H1 (cell line): ENCODE measurements at regions not wholly inside any gene's neighbourhood (a gene's known extent, or its start where the extent isn't known, plus 50 kb on each side); places are given as distances from the start of the nearest gene placed in this dataset.
A peak's percentile ranks its signal among the peaks of the same experiment; 100 is the strongest.

Experiments used
- CTCF ChIA-PET: fragments of 300-600 bp; sonication (Branson Sonifier 250); formaldehyde crosslinking; loops from one replicate; lab custom pipeline; 2021; ENCODE audit not compliant: partially characterized antibody; lab: Charles Lee
- POLR2A ChIA-PET: fragments of 300-600 bp; sonication (Branson Sonifier 250); formaldehyde crosslinking; loops from one replicate; lab custom pipeline; 2021; ENCODE audit warnings: inconsistent platforms; ENCODE audit not compliant: partially characterized antibody; lab: Charles Lee
- DNase-seq, 2 experiments: peaks; one replicate each; pipeline versions ENCODE4 v3.0.0 to v3.0.0-alpha.2; 2010 to 2022; ENCODE audit warnings: low spot score in 2 of 2, low read depth in 1 of 2, mixed read lengths in 1 of 2
- FAIRE-seq: peaks from 2 replicates; lab custom pipeline; 2011; peaks lifted over from hg19 to GRCh38; lab: Jason Lieb, UNC
- H2AFZ ChIP-seq: 2 replicates; pipeline ENCODE4 v1.8.1; 2012; ENCODE audit warnings: low read length, inconsistent platforms
- H2AK5ac ChIP-seq: 2 replicates; pipeline ENCODE4 v1.6.1; 2013; ENCODE audit warnings: low read depth, low read length
- H2BK120ac ChIP-seq: replicated peaks from 2 replicates; pipeline ENCODE3; 2013; ENCODE audit warnings: low read depth, low read length, inconsistent platforms
- H2BK12ac ChIP-seq: 2 replicates; pipeline ENCODE4 v1.6.1; 2013; ENCODE audit warnings: low read depth, low read length
- H2BK15ac ChIP-seq: 2 replicates; pipeline ENCODE4 v1.6.1; 2013; ENCODE audit warnings: low read length
- H2BK20ac ChIP-seq: 2 replicates; pipeline ENCODE4 v1.6.1; 2013; ENCODE audit warnings: low read length
- H2BK5ac ChIP-seq: 2 replicates; pipeline ENCODE4 v1.6.1; 2013; ENCODE audit warnings: low read depth, low read length
- H3K14ac ChIP-seq: 2 replicates; pipeline ENCODE4 v1.6.1; 2013; ENCODE audit warnings: inconsistent platforms; ENCODE audit not compliant: insufficient read length
- H3K18ac ChIP-seq: 2 replicates; pipeline ENCODE4 v1.6.1; 2013; ENCODE audit warnings: low read length; ENCODE audit errors: extremely low read depth
- H3K23ac ChIP-seq: 2 replicates; pipeline ENCODE4 v1.6.1; 2013; ENCODE audit warnings: inconsistent platforms; ENCODE audit not compliant: insufficient read length
- H3K23me2 ChIP-seq: 2 replicates; pipeline ENCODE4 v1.6.1; 2013; ENCODE audit warnings: low read depth, low read length
- H3K27ac ChIP-seq: 2 replicates; pipeline ENCODE4 v1.6.1; 2011; ENCODE audit warnings: low read depth, low read length, inconsistent platforms
- H3K27me3 ChIP-seq, 4 experiments: replicated peaks in 1 of 4; 1 replicate in 1 of 4; 2 replicates in 3 of 4; pipeline versions ENCODE4 v1.6.1 to v1.8.1; 2011 to 2013; ENCODE audit warnings: low read length in 3 of 4, mild to moderate bottlenecking in 3 of 4, inconsistent platforms in 2 of 4, mixed read lengths in 2 of 4, moderate library complexity in 1 of 4; ENCODE audit not compliant: control insufficient read depth in 3 of 4, insufficient read depth in 3 of 4; ENCODE audit errors: extremely low read depth in 1 of 4
- H3K36me3 ChIP-seq, 4 experiments: 2 replicates each; pipeline versions ENCODE4 v1.6.1 to v1.8.1; 2011 to 2013; ENCODE audit warnings: mild to moderate bottlenecking in 4 of 4, low read length in 3 of 4, moderate library complexity in 2 of 4, control low read depth in 1 of 4, inconsistent platforms in 1 of 4; ENCODE audit not compliant: insufficient read depth in 4 of 4, control insufficient read depth in 2 of 4
- H3K4ac ChIP-seq: replicated peaks from 2 replicates; pipeline ENCODE3; 2013; ENCODE audit warnings: low read length, low read depth, mixed read lengths, inconsistent platforms; ENCODE audit not compliant: insufficient read length
- H3K4me1 ChIP-seq, 4 experiments: replicated peaks in 1 of 4; 1 replicate in 1 of 4; 2 replicates in 3 of 4; pipeline versions ENCODE4 v1.6.1 to v1.8.1; 2011 to 2013; ENCODE audit warnings: low read length in 3 of 4, inconsistent platforms in 2 of 4, mixed read lengths in 1 of 4; ENCODE audit not compliant: insufficient read depth in 4 of 4, control insufficient read depth in 3 of 4
- H3K4me2 ChIP-seq, 2 experiments: 2 replicates each; pipeline versions ENCODE4 v1.6.1 to v1.8.1; 2011 to 2013; ENCODE audit warnings: low read depth in 2 of 2, low read length in 2 of 2, control low read depth in 1 of 2, inconsistent platforms in 1 of 2, mild to moderate bottlenecking in 1 of 2; ENCODE audit not compliant: insufficient read depth in 1 of 2
- H3K4me3 ChIP-seq, 4 experiments: fragments of 200-600, 300-600 bp in 1 of 4; sonication (generic), shearing (Covaris generic), sonication (Bioruptor Twin) in 1 of 4; 2 replicates each; pipeline versions ENCODE4 v1.5.1 to v1.8.1; 2011 to 2016; ENCODE audit warnings: low read length in 4 of 4, low read depth in 3 of 4, control low read depth in 2 of 4, inconsistent platforms in 2 of 4, mild to moderate bottlenecking in 2 of 4, mixed read lengths in 1 of 4, moderate library complexity in 1 of 4; ENCODE audit not compliant: insufficient read depth in 2 of 4; ENCODE audit errors: extremely low read depth in 1 of 4
- H3K56ac ChIP-seq: replicated peaks from 2 replicates; pipeline ENCODE3; 2013; ENCODE audit warnings: low read depth, mild to moderate bottlenecking, mixed read lengths, low read length, inconsistent platforms; ENCODE audit not compliant: insufficient read length
- H3K79me1 ChIP-seq: 2 replicates; pipeline ENCODE4 v1.6.1; 2013; ENCODE audit warnings: low read depth, low read length, control low read depth
- H3K79me2 ChIP-seq, 2 experiments: 2 replicates each; pipeline versions ENCODE4 v1.6.1 to v1.8.1; 2012 to 2013; ENCODE audit warnings: low read length in 2 of 2, mild to moderate bottlenecking in 2 of 2, inconsistent platforms in 1 of 2; ENCODE audit not compliant: insufficient read depth in 2 of 2, control insufficient read depth in 1 of 2
- H3K9ac ChIP-seq, 4 experiments: replicated peaks in 1 of 4; 1 replicate in 1 of 4; 2 replicates in 3 of 4; pipeline versions ENCODE4 v1.6.1 to v1.8.1; 2011 to 2013; ENCODE audit warnings: low read depth in 3 of 4, low read length in 3 of 4, control low read depth in 2 of 4, mild to moderate bottlenecking in 2 of 4, moderate library complexity in 2 of 4, inconsistent platforms in 1 of 4; ENCODE audit errors: extremely low read depth in 1 of 4
- H3K9me3 ChIP-seq, 2 experiments: 2 replicates each; pipeline versions ENCODE4 v1.6.1 to v1.8.1; 2012 to 2013; ENCODE audit warnings: mild to moderate bottlenecking in 2 of 2, moderate library complexity in 2 of 2, control low read depth in 1 of 2, inconsistent platforms in 1 of 2, low read depth in 1 of 2, low read length in 1 of 2, mixed read lengths in 1 of 2; ENCODE audit not compliant: insufficient read depth in 2 of 2
- H4K20me1 ChIP-seq, 2 experiments: replicated peaks in 1 of 2; 2 replicates each; pipeline versions ENCODE3 to v1.8.1; 2011 to 2013; ENCODE audit warnings: inconsistent platforms in 2 of 2, low read length in 2 of 2, mild to moderate bottlenecking in 1 of 2; ENCODE audit not compliant: insufficient read depth in 2 of 2, control insufficient read depth in 1 of 2
- H4K5ac ChIP-seq: 2 replicates; pipeline ENCODE4 v1.6.1; 2013; ENCODE audit warnings: low read length, low read depth, mixed read lengths, inconsistent platforms; ENCODE audit not compliant: insufficient read length
- H4K8ac ChIP-seq: 2 replicates; pipeline ENCODE4 v1.8.0; 2013; ENCODE audit warnings: mild to moderate bottlenecking, moderate library complexity, low read length, inconsistent platforms; ENCODE audit not compliant: insufficient read depth; ENCODE audit errors: extremely low read depth
- H4K91ac ChIP-seq: replicated peaks from 2 replicates; pipeline ENCODE3; 2013; ENCODE audit warnings: low read length, mixed read lengths, inconsistent platforms; ENCODE audit not compliant: insufficient read length
- BCL11A ChIP-seq, 2 experiments: IDR thresholded peaks; one replicate each; pipeline ENCODE4 v1.6.1; 2011; ENCODE audit warnings: low read depth in 2 of 2, low read length in 2 of 2, mild to moderate bottlenecking in 2 of 2
- CEBPB ChIP-seq: IDR thresholded peaks from 2 replicates; pipeline ENCODE4 v1.6.1; 2012; ENCODE audit warnings: low read depth, low read length
- CHD2 ChIP-seq: IDR thresholded peaks from 2 replicates; pipeline ENCODE4 v1.6.1; 2012; ENCODE audit warnings: low read length, improper control_type of control experiment
- MAFK ChIP-seq: IDR thresholded peaks from 2 replicates; pipeline ENCODE4 v1.6.1; 2012; ENCODE audit warnings: low read depth, mild to moderate bottlenecking, improper control_type of control experiment, low read length
- WGBS, 2 experiments: shearing (Covaris generic) in 1 of 2; methylation state at CpG; one replicate each; pipeline versions ENCODE4 v1.1.6 to v1.1.7; 2013 to 2015; ENCODE audit warnings: low lambda C conversion rate in 2 of 2, mixed read lengths in 2 of 2, inconsistent platforms in 1 of 2, low coverage in 1 of 2, missing lambda C conversion rate in 1 of 2; ENCODE audit not compliant: insufficient replicate concordance in 2 of 2, insufficient coverage in 1 of 2, insufficient read length in 1 of 2; ENCODE audit errors: extremely low coverage in 1 of 2, missing lambda C conversion rate in 1 of 2; 5-methylcytosine and 5-hydroxymethylcytosine counted together

DNA sequence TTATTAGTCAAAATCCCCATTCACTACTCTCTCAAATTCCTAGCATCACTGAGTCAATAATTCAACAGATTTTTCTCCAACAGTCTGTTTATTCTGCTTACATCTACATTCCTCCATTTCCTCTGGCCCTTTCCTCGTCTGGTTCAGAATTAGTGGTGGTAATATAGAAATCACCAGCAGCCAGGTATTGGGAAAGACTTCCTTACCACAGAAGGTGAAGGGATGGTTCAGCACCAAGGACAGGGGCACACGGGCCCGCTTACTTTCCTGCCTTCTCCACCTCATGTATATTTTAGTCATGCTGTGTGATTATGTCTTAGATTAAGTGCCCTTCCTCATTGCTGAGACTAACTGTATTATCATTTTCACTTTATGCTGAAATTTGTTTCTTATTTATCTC, 70.4 kb upstream of the APBB1IP start:
- Histone ChIP-seq H2AK5ac (no peak overlapping the region), H3K18ac (no peak overlapping the region), H3K56ac (no peak overlapping the region)
- CTCF ChIA-PET: no interaction called here
- TF ChIP-seq MAFK: no peak
- no peak for TF ChIP-seq CHD2
- TF ChIP-seq BCL11A (IDR thresholded peaks at IDR 0.05; ENCODE audit: low read depth in 2 of 2, low read length in 2 of 2): no peak
- peak; percentile 89 for TF ChIP-seq CEBPB
- TF ChIP-seq, all 59 proteins: peak for 1
- no peak overlapping the region for H2BK15ac ChIP-seq
- H3K4me2 ChIP-seq: no peak overlapping the region
- no peaks in the 10 kb centered on the region for H3K27me3 ChIP-seq
- no peak overlapping the region for H3K4ac ChIP-seq
- H3K23ac ChIP-seq: no peak overlapping the region
- no peak overlapping the region for H2AFZ ChIP-seq
- POLR2A ChIA-PET: no interaction called here
- no peak overlapping the region for H3K27ac ChIP-seq
- H3K23me2 ChIP-seq: no peaks in the 10 kb centered on the region
- no peak overlapping the region for H4K5ac ChIP-seq
- H3K36me3 ChIP-seq: no peaks in the 10 kb centered on the region
- H2BK5ac ChIP-seq: no peak overlapping the region
- no peaks in the 10 kb centered on the region for H3K79me1 ChIP-seq
- no peaks in the 10 kb centered on the region for H3K79me2 ChIP-seq
- H3K9ac ChIP-seq: no peak overlapping the region
- no peaks in the 10 kb centered on the region for H3K4me1 ChIP-seq
- DNase-seq: peak in 1 of 2 experiments; percentile 84
- peak; percentile 7 for FAIRE-seq
- H4K91ac ChIP-seq: no peak overlapping the region
- no peak overlapping the region for H2BK20ac ChIP-seq
- no peak overlapping the region for H2BK12ac ChIP-seq
- no peak overlapping the region for H2BK120ac ChIP-seq
- no peak overlapping the region for H3K4me3 ChIP-seq
- H3K9me3 ChIP-seq: no peaks in the 10 kb centered on the region
- no peak overlapping the region for H4K8ac ChIP-seq
- no peaks in the 10 kb centered on the region for H4K20me1 ChIP-seq
- 30% methylated on average over 3 of the region's 3 CpGs; no CpG with 5 or more reads in 1 of the 2 experiments for WGBS, 2 experiments
- no peak overlapping the region for H3K14ac ChIP-seq
